ENCODE measurements at regions not wholly inside any gene's neighbourhood (a gene's known extent, or its start where the extent isn't known, plus 50 kb on each side); places are given as distances from the start of the nearest gene placed in this dataset.

DNA sequence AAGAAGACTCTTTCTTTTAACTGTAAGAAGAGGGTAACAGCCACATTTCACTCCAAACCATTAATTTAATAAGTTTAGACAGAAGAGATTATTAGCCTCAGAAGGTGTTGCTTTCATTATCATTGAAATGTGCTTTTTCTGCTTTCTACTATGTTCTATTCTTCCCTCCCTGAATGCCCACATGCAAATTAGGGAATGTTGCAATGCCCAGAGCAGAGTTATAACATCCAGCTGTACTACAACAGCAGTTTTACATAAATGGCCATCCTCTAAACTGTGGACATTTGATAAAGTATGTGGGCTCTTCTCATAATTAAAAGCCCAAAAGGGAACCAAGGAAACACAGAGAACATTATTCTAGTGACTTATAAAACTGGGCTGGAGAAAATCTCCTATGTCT lies 82.2 kb upstream of the SOD1 start:
- Histone ChIP-seq H3K9ac (ENCODE audit: insufficient read length) (no peak overlapping the region), H3K36me3 (ENCODE audit: insufficient read depth, low read length) (no peaks in the 10 kb centered on the region), H3K27ac (no peak overlapping the region), H3K4me3 (no peak overlapping the region), H3K9me3 (ENCODE audit: low read depth, low read length) (no peaks in the 10 kb centered on the region)
- TF ChIP-seq FOXP2 (optimal IDR thresholded peaks at IDR 0.05; ENCODE audit: control extremely low read depth, extremely low read length, insufficient read depth) (no peak), EZH2 (IDR thresholded peaks at IDR 0.05) (no peak), POLR2AphosphoS5 (IDR thresholded peaks at IDR 0.05; ENCODE audit: borderline replicate concordance, low read depth, low read length) (no peak)
- DNase-seq (ENCODE audit: low read depth, low spot score), result no peak

DNA sequence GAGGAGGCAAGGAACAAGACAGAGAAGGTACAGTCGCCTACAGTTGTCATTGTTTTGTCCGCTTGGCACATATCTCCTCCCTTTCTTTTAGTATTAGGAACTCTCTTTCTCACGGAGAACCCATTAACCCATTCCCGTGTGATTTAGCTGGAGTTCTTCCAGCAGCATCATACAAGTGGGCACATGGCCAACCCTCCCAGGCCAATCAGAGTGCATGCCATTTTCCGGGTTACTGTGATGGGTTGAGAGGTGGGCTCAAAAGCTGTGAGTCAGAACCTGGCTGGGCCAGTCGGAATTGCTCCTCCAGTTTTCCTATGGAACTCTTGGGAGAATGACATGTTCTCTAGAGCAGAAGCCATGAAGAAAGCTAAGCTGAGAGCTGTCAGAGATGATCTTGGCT lies 83.1 kb upstream of the SOD1 start:
- Histone ChIP-seq H3K36me3 (ENCODE audit: insufficient read depth, low read length) (no peaks in the 10 kb centered on the region), H3K9ac (ENCODE audit: insufficient read length) (no peak overlapping the region), H3K27ac (no peak overlapping the region), H3K9me3 (ENCODE audit: low read depth, low read length) (no peaks in the 10 kb centered on the region), H3K4me3 (no peak overlapping the region)
- TF ChIP-seq FOXP2 (optimal IDR thresholded peaks at IDR 0.05; ENCODE audit: control extremely low read depth, extremely low read length, insufficient read depth), result no peak
- no peak for TF ChIP-seq EZH2 (IDR thresholded peaks at IDR 0.05)
- no peak for TF ChIP-seq POLR2AphosphoS5 (IDR thresholded peaks at IDR 0.05; ENCODE audit: borderline replicate concordance, low read depth, low read length)
- DNase-seq (ENCODE audit: low read depth, low spot score), result no peak

DNA sequence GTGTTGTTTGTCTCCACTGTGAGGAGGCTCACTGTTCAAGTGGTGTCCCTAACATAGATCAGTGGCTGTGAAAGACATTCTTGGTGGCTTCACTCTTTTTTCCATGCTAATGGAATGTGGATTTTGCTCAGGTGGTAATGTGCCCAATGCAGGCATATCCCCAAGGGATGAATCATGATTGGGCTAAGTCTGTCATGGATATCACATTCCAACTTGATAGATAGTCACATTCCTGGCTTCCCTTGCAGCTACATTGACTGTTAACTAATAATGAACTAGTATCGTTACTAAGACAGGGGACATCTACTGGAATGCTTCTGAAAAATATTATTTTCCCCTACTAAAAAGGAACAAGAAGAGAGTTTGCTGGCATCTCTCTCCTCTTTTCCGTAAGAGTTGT lies 86.3 kb upstream of the SOD1 start:
- H3K4me3 ChIP-seq, result no peak overlapping the region
- H3K27ac ChIP-seq, result no peak overlapping the region
- DNase-seq (ENCODE audit: low read depth, low spot score), result no peak
- H3K9ac ChIP-seq (ENCODE audit: insufficient read length), result no peak overlapping the region
- H3K36me3 ChIP-seq (ENCODE audit: insufficient read depth, low read length), result no peaks in the 10 kb centered on the region
- no peak for TF ChIP-seq EZH2 (IDR thresholded peaks at IDR 0.05)
- no peaks in the 10 kb centered on the region for H3K9me3 ChIP-seq (ENCODE audit: low read depth, low read length)

DNA sequence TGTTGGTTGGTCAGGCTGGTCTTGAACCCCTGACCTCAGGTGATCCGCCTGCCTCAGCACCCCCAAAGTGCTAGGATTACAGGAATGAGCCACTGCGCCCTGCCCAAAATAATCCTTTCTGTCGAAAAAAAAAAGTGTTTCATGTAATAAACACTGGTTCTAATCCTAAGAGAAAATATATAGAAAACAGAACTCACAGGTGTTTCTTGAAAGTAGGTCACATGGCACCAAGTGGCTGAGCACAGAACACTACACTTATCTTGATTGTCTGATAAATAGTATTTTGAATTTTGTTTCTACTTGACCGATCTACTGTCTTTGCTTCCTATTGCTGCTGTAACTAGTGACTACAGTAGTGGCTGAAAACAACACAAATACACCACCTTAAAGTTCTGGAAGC lies 87.6 kb upstream of the SOD1 start:
- H3K9ac ChIP-seq (ENCODE audit: insufficient read length), result no peak overlapping the region
- H3K9me3 ChIP-seq (ENCODE audit: low read depth, low read length), result no peaks in the 10 kb centered on the region
- H3K27ac ChIP-seq, result no peak overlapping the region
- H3K36me3 ChIP-seq (ENCODE audit: insufficient read depth, low read length), result no peaks in the 10 kb centered on the region
- no peak overlapping the region for H3K4me3 ChIP-seq
- no peak for TF ChIP-seq POLR2AphosphoS5 (IDR thresholded peaks at IDR 0.05; ENCODE audit: borderline replicate concordance, low read depth, low read length)
- no peak for TF ChIP-seq FOXP2 (optimal IDR thresholded peaks at IDR 0.05; ENCODE audit: control extremely low read depth, extremely low read length, insufficient read depth)
- no peak for TF ChIP-seq EZH2 (IDR thresholded peaks at IDR 0.05)
- DNase-seq (ENCODE audit: low read depth, low spot score), result no peak

DNA sequence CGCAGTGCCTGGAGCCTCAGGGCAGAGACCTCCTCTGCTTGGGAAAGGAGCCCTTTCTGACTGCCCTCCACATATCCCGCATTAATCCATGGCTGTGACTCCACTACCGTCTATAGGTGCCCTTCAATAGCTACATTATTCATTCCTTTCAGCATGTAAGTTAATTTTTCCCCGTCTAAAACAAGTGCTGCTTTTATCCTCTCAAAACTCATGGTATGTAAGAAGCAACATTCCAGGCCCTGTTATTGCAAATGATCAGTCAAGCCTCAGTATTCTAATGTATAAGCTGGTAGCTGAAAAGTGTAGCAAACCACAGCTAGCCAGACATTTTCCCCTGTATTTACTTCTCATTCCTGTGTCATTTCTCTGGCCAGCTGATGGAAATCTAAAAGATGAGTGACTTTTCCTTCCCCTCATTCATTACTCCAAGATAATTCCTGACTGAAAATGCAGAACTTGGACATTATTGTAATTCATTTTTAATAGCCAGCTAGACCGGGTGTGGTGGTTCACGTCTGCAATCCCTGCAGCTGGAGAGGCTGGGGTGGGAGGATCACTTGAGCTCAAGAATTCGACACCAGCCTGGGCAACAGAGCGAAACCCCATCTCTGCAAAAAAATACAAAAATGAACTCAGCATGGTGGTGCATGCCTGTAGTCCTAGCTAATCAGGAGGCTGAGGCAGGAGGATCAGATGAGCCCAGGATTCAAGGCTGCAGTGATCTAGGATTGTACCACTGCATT lies 88.5 kb upstream of the SOD1 start:
- H3K9ac ChIP-seq (ENCODE audit: insufficient read length), result no peak overlapping the region
- no peak overlapping the region for H3K4me3 ChIP-seq
- H3K27ac ChIP-seq, result no peak overlapping the region
- H3K9me3 ChIP-seq (ENCODE audit: low read depth, low read length), result no peaks in the 10 kb centered on the region
- TF ChIP-seq POLR2AphosphoS5 (IDR thresholded peaks at IDR 0.05; ENCODE audit: borderline replicate concordance, low read depth, low read length), result no peak
- TF ChIP-seq FOXP2 (optimal IDR thresholded peaks at IDR 0.05; ENCODE audit: control extremely low read depth, extremely low read length, insufficient read depth), result no peak
- no peak for TF ChIP-seq EZH2 (IDR thresholded peaks at IDR 0.05)
- no peaks in the 10 kb centered on the region for H3K36me3 ChIP-seq (ENCODE audit: insufficient read depth, low read length)
- no peak for DNase-seq (ENCODE audit: low read depth, low spot score)

DNA sequence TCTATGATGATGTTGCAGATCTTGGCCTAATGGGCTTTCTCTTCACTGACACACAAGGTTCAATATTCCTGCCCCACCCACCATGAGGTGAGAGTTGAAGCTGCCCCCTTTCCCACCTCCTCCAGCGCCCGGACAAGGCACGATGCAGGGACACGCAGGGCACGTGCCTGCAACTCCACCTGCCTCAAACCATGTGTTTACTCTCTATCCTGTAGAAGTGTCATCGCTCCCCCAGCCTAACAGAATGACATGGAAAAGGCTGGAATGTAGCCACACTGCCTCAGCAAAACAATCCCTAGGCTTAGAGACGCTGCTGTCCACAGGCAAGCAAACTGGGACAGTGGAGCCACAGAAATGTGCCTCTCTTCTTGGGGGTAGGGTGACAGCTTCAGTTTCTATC lies 92.9 kb upstream of the SOD1 start:
- Histone ChIP-seq H3K4me3 (no peak overlapping the region), H3K36me3 (ENCODE audit: insufficient read depth, low read length) (no peaks in the 10 kb centered on the region), H3K27ac (no peak overlapping the region), H3K9me3 (ENCODE audit: low read depth, low read length) (no peaks in the 10 kb centered on the region), H3K9ac (ENCODE audit: insufficient read length) (no peak overlapping the region)
- TF ChIP-seq POLR2AphosphoS5 (IDR thresholded peaks at IDR 0.05; ENCODE audit: borderline replicate concordance, low read depth, low read length), result no peak
- no peak for TF ChIP-seq FOXP2 (optimal IDR thresholded peaks at IDR 0.05; ENCODE audit: control extremely low read depth, extremely low read length, insufficient read depth)
- TF ChIP-seq EZH2 (IDR thresholded peaks at IDR 0.05), result no peak
- DNase-seq (ENCODE audit: low read depth, low spot score), result no peak

DNA sequence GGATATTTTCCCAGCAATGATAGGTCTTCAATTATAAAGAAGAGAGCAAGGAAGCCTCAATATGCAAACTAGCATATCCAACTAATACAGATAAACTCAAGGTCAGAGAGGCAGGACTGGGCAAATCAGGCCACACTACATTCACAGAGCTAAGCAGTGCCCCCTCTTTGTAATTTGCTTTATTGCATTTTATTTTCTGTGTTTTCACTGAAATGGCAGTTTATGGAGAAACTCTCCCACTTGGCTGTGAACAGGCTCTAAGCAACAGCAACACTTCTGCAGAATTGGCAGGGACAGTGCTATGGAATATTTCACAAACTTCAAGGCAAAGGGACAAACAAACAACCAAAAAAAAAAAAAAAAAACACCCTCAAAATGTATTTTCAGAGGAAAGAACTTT lies 93.4 kb upstream of the SOD1 start:
- no peaks in the 10 kb centered on the region for H3K36me3 ChIP-seq (ENCODE audit: insufficient read depth, low read length)
- H3K27ac ChIP-seq, result no peak overlapping the region
- DNase-seq (ENCODE audit: low read depth, low spot score), result no peak
- no peak overlapping the region for H3K4me3 ChIP-seq
- TF ChIP-seq FOXP2 (optimal IDR thresholded peaks at IDR 0.05; ENCODE audit: control extremely low read depth, extremely low read length, insufficient read depth) (no peak), POLR2AphosphoS5 (IDR thresholded peaks at IDR 0.05; ENCODE audit: borderline replicate concordance, low read depth, low read length) (no peak), EZH2 (IDR thresholded peaks at IDR 0.05) (no peak)
- H3K9me3 ChIP-seq (ENCODE audit: low read depth, low read length), result no peaks in the 10 kb centered on the region
- no peak overlapping the region for H3K9ac ChIP-seq (ENCODE audit: insufficient read length)

DNA sequence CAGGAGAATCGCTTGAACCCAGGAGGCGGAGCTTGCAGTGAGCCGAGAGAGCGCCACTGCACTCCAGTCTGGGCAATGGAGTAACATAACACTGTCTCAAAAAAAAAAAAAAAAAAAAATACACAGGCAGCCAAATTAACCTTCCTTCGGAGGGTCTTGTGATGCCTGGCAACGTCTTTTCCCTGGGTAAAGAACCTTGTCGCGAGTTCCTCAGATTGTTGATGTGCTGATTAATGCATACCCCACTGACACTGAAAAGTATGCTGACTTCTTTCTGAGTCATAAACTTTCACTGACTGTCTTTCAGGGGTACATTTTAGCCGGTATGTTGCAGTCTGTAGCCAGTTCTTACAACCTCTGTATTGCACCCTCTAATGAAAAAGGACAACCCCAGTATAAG lies 95.1 kb upstream of the SOD1 start:
- no peaks in the 10 kb centered on the region for H3K9me3 ChIP-seq (ENCODE audit: low read depth, low read length)
- no peak for DNase-seq (ENCODE audit: low read depth, low spot score)
- H3K9ac ChIP-seq (ENCODE audit: insufficient read length), result no peak overlapping the region
- H3K36me3 ChIP-seq (ENCODE audit: insufficient read depth, low read length), result no peaks in the 10 kb centered on the region
- no peak overlapping the region for H3K27ac ChIP-seq
- H3K4me3 ChIP-seq, result no peak overlapping the region
- no peak for TF ChIP-seq FOXP2 (optimal IDR thresholded peaks at IDR 0.05; ENCODE audit: control extremely low read depth, extremely low read length, insufficient read depth)
- no peak for TF ChIP-seq POLR2AphosphoS5 (IDR thresholded peaks at IDR 0.05; ENCODE audit: borderline replicate concordance, low read depth, low read length)
- TF ChIP-seq EZH2 (IDR thresholded peaks at IDR 0.05), result no peak

DNA sequence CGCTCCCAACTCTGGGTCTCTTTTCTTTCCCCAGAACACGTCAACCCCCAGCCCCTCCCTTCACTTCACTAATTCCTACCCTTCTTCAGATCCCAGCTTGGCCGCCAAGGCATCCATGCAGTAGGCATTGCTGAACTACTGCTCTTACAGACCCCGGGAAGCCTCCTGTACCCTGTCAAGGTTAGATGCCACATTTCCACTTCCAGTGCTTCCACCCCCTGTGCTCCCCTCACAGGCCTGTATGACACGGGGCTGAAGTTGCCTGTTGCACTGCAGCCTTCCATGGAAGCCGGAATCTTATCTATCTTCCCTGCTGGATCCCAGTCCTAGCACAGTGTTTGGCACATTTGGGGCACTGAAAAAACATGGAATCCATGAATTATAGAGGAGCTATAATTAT lies 99.0 kb upstream of the SOD1 start:
- DNase-seq (ENCODE audit: low read depth, low spot score), result no peak
- TF ChIP-seq POLR2AphosphoS5 (IDR thresholded peaks at IDR 0.05; ENCODE audit: borderline replicate concordance, low read depth, low read length) (no peak), FOXP2 (optimal IDR thresholded peaks at IDR 0.05; ENCODE audit: control extremely low read depth, extremely low read length, insufficient read depth) (no peak), EZH2 (IDR thresholded peaks at IDR 0.05) (no peak)
- no peak overlapping the region for H3K4me3 ChIP-seq
- H3K9me3 ChIP-seq (ENCODE audit: low read depth, low read length), result no peaks in the 10 kb centered on the region
- H3K27ac ChIP-seq, result no peak overlapping the region
- H3K36me3 ChIP-seq (ENCODE audit: insufficient read depth, low read length), result no peaks in the 10 kb centered on the region
- H3K9ac ChIP-seq (ENCODE audit: insufficient read length), result no peak overlapping the region

All from SK-N-MC (cell line).